Activated B cell treated with CpG ODN at 0.5 μM for 24 hours (primary cell): ENCODE measurements at regions not wholly inside any gene's neighbourhood (a gene's known extent, or its start where the extent isn't known, plus 50 kb on each side); places are given as distances from the start of the nearest gene placed in this dataset.

Experiments used
- ATAC-seq: fragments of 200-7000 bp; cut with Tn5 transposase; one replicate; pipeline ENCODE4 v1.10.0; 2021; ENCODE audit warnings: low read depth, mild to moderate bottlenecking, moderate library complexity
- CTCF ChIA-PET: fragments of 350-600 bp; sonication (Branson Sonifier 250); formaldehyde crosslinking; loops from one replicate; lab custom pipeline; 2021; ENCODE audit warnings: antibody characterized with exemption; lab: Charles Lee
- POLR2A ChIA-PET: fragments of 350-600 bp; sonication (Branson Sonifier 250); formaldehyde crosslinking; loops from one replicate; lab custom pipeline; 2021; ENCODE audit warnings: antibody characterized with exemption; lab: Charles Lee
- DNase-seq: peaks from one replicate; pipeline ENCODE4 v3.0.0; 2022
- H3K27ac Mint-ChIP-seq: one replicate; pipeline ENCODE4 v1.8.0; 2020; ENCODE audit warnings: mixed read lengths
- H3K27me3 Mint-ChIP-seq: one replicate; pipeline ENCODE4 v1.8.0; 2021; ENCODE audit warnings: mixed read lengths
- H3K36me3 Mint-ChIP-seq: one replicate; pipeline ENCODE4 v1.8.0; 2021; ENCODE audit warnings: low read depth, mixed read lengths
- H3K4me1 Mint-ChIP-seq: one replicate; pipeline ENCODE4 v1.8.0; 2021; ENCODE audit warnings: mixed read lengths
- H3K4me3 Mint-ChIP-seq: one replicate; pipeline ENCODE4 v1.8.0; 2020; ENCODE audit warnings: mild to moderate bottlenecking, mixed read lengths
- H3K9me3 Mint-ChIP-seq: one replicate; pipeline ENCODE4 v1.8.0; 2020; ENCODE audit warnings: mixed read lengths
- CTCF ChIP-seq: fragments of 200-600 bp; IDR thresholded peaks from one replicate; pipeline ENCODE4 v1.8.0; 2022; ENCODE audit warnings: antibody characterized with exemption, mild to moderate bottlenecking
- intact Hi-C: fragments of 100-400 bp; cut with micrococcal nuclease; formaldehyde crosslinking; loops from one replicate; pipeline ENCODE4 v1.15.1; 2024

DNA sequence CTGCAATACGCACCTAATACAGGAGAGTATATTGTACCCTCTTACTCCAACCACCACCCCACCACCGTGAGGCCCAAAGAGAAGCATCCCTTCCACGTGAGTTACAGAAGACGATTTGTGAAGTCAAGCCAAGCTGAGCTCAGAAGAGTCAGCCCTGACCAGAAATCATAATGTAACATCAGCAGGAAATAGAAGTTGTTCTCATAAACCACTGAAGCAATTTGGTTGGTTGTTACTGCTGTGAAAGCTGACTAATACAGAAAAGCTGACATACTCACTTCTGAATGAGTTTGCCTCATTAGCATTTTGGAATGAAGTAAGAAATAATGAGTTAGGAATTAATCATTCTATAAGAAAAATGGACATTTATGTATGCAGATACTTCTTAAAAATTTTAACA lies 749.4 kb upstream of the SLC10A2 start:
- ATAC-seq (no peak), DNase-seq (no peak)
- no peak for TF ChIP-seq CTCF
- Mint-ChIP-seq H3K9me3 (peaks cover 3% of the 10 kb centered on the region), H3K4me1 (no peaks in the 10 kb centered on the region), H3K4me3 (no peak overlapping the region), H3K27ac (no peak overlapping the region), H3K36me3 (no peaks in the 10 kb centered on the region), H3K27me3 (no peaks in the 10 kb centered on the region)
- intact Hi-C loops = no loop called here
- CTCF ChIA-PET = no interaction called here
- POLR2A ChIA-PET = no interaction called here

DNA sequence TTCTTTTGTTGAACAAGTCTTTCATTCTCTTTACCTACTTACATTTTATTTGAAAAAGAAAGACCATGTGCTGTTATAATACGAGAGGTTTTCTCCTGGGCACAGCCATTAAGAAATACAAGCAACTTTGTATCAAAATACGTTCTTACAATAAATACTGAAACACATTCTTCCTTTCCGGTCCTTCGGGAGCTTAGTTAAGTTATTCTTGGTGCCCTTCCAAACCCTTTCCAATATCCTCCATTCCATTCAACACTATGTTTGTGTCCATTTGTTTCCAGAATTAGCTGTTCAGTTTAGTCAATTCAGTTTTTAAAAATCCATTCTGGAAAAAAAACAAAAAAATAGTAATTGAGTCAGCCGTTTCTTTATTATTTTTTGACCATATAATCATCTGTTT lies 746.8 kb upstream of the SLC10A2 start:
- H3K4me3 Mint-ChIP-seq = no peak overlapping the region

DNA sequence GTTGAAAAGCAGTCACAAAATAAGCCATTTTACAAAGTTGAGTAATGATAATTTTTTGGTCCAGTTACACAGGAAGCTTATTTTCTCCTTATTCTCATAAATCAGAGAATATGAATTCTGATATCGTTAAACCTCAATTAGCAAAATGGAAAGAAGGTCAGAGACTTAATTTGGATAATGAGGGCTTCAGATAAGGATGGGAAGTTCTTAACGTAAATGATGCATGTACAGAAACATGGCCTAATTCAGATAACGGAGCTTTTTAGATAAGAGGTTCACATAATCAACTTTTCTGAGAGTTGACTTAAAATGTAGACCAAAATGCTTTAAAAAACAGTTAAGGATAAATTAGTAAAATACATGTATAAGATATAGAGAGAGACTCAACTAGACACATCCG lies 746.3 kb upstream of the SLC10A2 start:
- no peaks in the 10 kb centered on the region for H3K27me3 Mint-ChIP-seq
- no peak for ATAC-seq
- intact Hi-C loops = no loop called here
- POLR2A ChIA-PET = interaction anchor here (0.6 kb wide), 1 partner anchor 23 kb away, joined by 3 read pairs; no protein-coding TSS in a partner anchor
- H3K9me3 Mint-ChIP-seq = peaks cover 3% of the 10 kb centered on the region
- CTCF ChIA-PET = no interaction called here
- no peak for TF ChIP-seq CTCF
- H3K27ac Mint-ChIP-seq = no peak overlapping the region
- no peaks in the 10 kb centered on the region for H3K36me3 Mint-ChIP-seq
- no peaks in the 10 kb centered on the region for H3K4me1 Mint-ChIP-seq
- H3K4me3 Mint-ChIP-seq = no peak overlapping the region
- no peak for DNase-seq

More for the DNA sequence above, 746.8 kb upstream of the SLC10A2 start:
- H3K27ac Mint-ChIP-seq = no peak overlapping the region
- DNase-seq = no peak
- ATAC-seq = no peak
- no peaks in the 10 kb centered on the region for H3K36me3 Mint-ChIP-seq
- TF ChIP-seq CTCF = no peak
- H3K27me3 Mint-ChIP-seq = no peaks in the 10 kb centered on the region
- intact Hi-C loops = no loop called here
- ChIA-PET POLR2A (interaction anchor here (0.6 kb wide), 1 partner anchor 23 kb away, joined by 3 read pairs; no protein-coding TSS in a partner anchor), CTCF (no interaction called here)
- no peaks in the 10 kb centered on the region for H3K4me1 Mint-ChIP-seq
- H3K9me3 Mint-ChIP-seq = peaks cover 3% of the 10 kb centered on the region

- ChIA-PET CTCF (no interaction called here), POLR2A (no interaction called here)
- intact Hi-C loops = no loop called here
- Mint-ChIP-seq H3K27ac (no peak overlapping the region), H3K4me3 (no peak overlapping the region), H3K9me3 (peaks cover 3% of the 10 kb centered on the region), H3K27me3 (no peaks in the 10 kb centered on the region), H3K36me3 (no peaks in the 10 kb centered on the region), H3K4me1 (no peaks in the 10 kb centered on the region)
- TF ChIP-seq CTCF = no peak
- DNase-seq = no peak
- ATAC-seq = no peak
These were observed 743.8 kb upstream of the SLC10A2 start for GRCh38 chr13:103810026-103810425.

DNA sequence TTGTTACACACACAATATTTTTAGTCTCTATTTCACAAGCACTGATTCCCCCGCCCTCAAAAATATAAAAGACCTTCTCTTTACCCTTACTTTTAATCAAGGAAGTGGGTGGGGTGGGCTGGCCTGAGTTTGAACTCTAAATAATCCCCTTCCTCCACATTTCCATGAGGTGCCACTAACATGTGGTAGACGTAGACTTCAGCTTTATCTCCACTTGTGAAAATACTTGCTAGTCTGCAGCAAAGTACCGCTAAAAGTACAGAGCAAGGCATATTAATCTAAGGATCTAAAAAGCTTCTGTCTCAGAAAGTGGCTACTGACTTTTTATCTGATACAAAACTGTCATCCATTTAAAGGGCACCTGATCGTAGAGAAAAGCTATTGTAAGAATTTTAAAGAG lies 739.6 kb upstream of the SLC10A2 start:
- no peak overlapping the region for H3K4me3 Mint-ChIP-seq
- intact Hi-C loops = no loop called here
- no peaks in the 10 kb centered on the region for H3K27me3 Mint-ChIP-seq
- H3K9me3 Mint-ChIP-seq = no peaks in the 10 kb centered on the region
- TF ChIP-seq CTCF = no peak
- H3K27ac Mint-ChIP-seq = no peak overlapping the region
- H3K4me1 Mint-ChIP-seq = no peaks in the 10 kb centered on the region
- ChIA-PET POLR2A (no interaction called here), CTCF (no interaction called here)
- DNase-seq = no peak
- no peak for ATAC-seq
- no peaks in the 10 kb centered on the region for H3K36me3 Mint-ChIP-seq
